OCI-LY1 (cell line): ENCODE measurements at regions not wholly inside any gene's neighbourhood (a gene's known extent, or its start where the extent isn't known, plus 50 kb on each side); places are given as distances from the start of the nearest gene placed in this dataset.

Source experiments
- H2AFZ ChIP-seq: fragments of 200-600 bp; sonication (generic), shearing (Covaris generic); 2 replicates; pipeline ENCODE4 v1.6.0; 2014; ENCODE audit warnings: antibody characterized with exemption, mild to moderate bottlenecking, low read length
- H3F3A ChIP-seq: fragments of 200-600 bp; sonication (generic), shearing (Covaris generic); 2 replicates; pipeline ENCODE4 v1.6.0; 2014; ENCODE audit warnings: mild to moderate bottlenecking, antibody characterized with exemption, low read length, moderate library complexity; ENCODE audit not compliant: insufficient read depth
- H3K27ac ChIP-seq: fragments of 200-600 bp; sonication (generic); 2 replicates; pipeline ENCODE4 v1.5.1; 2014; ENCODE audit warnings: low read length, mixed run types, mild to moderate bottlenecking, low read depth; ENCODE audit not compliant: poor library complexity, severe bottlenecking
- H3K27me3 ChIP-seq: fragments of 200-600 bp; sonication (generic); 2 replicates; pipeline ENCODE4 v1.6.0; 2014; ENCODE audit warnings: antibody characterized with exemption, mild to moderate bottlenecking, low read length, moderate library complexity; ENCODE audit not compliant: insufficient read depth
- H3K36me3 ChIP-seq: fragments of 200-600 bp; sonication (generic); 2 replicates; pipeline ENCODE4 v1.6.1; 2014; ENCODE audit warnings: mild to moderate bottlenecking, antibody characterized with exemption, low read length, moderate library complexity, mixed read lengths; ENCODE audit not compliant: insufficient read depth
- H3K4me1 ChIP-seq: fragments of 200-600 bp; sonication (generic); 2 replicates; pipeline ENCODE4 v1.5.1; 2014; ENCODE audit warnings: mild to moderate bottlenecking, low read length, moderate library complexity; ENCODE audit not compliant: insufficient read depth, severe bottlenecking
- H3K4me2 ChIP-seq: fragments of 200-600 bp; sonication (generic), shearing (Covaris generic); 2 replicates; pipeline ENCODE4 v1.6.1; 2014; ENCODE audit warnings: low read length
- H3K4me3 ChIP-seq: fragments of 200-600 bp; sonication (generic); 2 replicates; pipeline ENCODE4 v1.5.1; 2014; ENCODE audit warnings: low read length, low read depth, mild to moderate bottlenecking, mixed read lengths; ENCODE audit not compliant: poor library complexity, severe bottlenecking
- H3K79me2 ChIP-seq: fragments of 200-600 bp; shearing (Covaris generic); 2 replicates; pipeline ENCODE4 v1.6.1; 2016; ENCODE audit warnings: mixed run types, low read length, mixed read lengths; ENCODE audit not compliant: insufficient read depth
- H3K9ac ChIP-seq: fragments of 200-600 bp; sonication (generic), shearing (Covaris generic); 2 replicates; pipeline ENCODE4 v1.6.1; 2014; ENCODE audit warnings: mild to moderate bottlenecking, low read length, mixed read lengths
- H3K9me2 ChIP-seq: fragments of 200-600 bp; sonication (generic), shearing (Covaris generic); 2 replicates; pipeline ENCODE4 v1.6.1; 2014; ENCODE audit warnings: low read depth, mild to moderate bottlenecking, low read length, mixed read lengths
- H3K9me3 ChIP-seq: fragments of 200-600 bp; shearing (Covaris generic); 2 replicates; pipeline ENCODE4 v1.6.1; 2014; ENCODE audit warnings: low read length, mixed read lengths
- H4K20me1 ChIP-seq: fragments of 200-600 bp; sonication (generic), shearing (Covaris generic); 2 replicates; pipeline ENCODE4 v1.6.0; 2016; ENCODE audit warnings: mild to moderate bottlenecking, low read length; ENCODE audit not compliant: insufficient read depth
- CTCF ChIP-seq: fragments of 200-600 bp; sonication (generic), shearing (Covaris generic); IDR thresholded peaks from 2 replicates; pipeline ENCODE4 v1.5.1; 2017; ENCODE audit warnings: mild to moderate bottlenecking, antibody characterized with exemption, low read length, moderate library complexity, mixed read lengths
- EZH2 ChIP-seq: fragments of 200-600 bp; sonication (generic), shearing (Covaris generic); IDR thresholded peaks from 2 replicates; pipeline ENCODE4 v1.8.0; 2017; ENCODE audit warnings: borderline replicate concordance, mixed run types, mild to moderate bottlenecking, antibody characterized with exemption, low read length, moderate library complexity, mixed read lengths

GRCh38 chr18:73626859-73627258 is 520.8 kb downstream of the FBXO15 start:
- no peak overlapping the region for H3K9ac ChIP-seq
- no peaks in the 10 kb centered on the region for H3K27me3 ChIP-seq
- no peaks in the 10 kb centered on the region for H3K79me2 ChIP-seq
- H4K20me1 ChIP-seq, result no peaks in the 10 kb centered on the region
- H3K4me2 ChIP-seq, result no peak overlapping the region
- no peaks in the 10 kb centered on the region for H3F3A ChIP-seq
- H3K36me3 ChIP-seq, result no peaks in the 10 kb centered on the region
- no peak overlapping the region for H3K4me3 ChIP-seq
- no peaks in the 10 kb centered on the region for H3K9me3 ChIP-seq
- no peak for TF ChIP-seq CTCF
- no peaks in the 10 kb centered on the region for H3K9me2 ChIP-seq
- H3K4me1 ChIP-seq, result no peaks in the 10 kb centered on the region
- H2AFZ ChIP-seq, result no peak overlapping the region
- H3K27ac ChIP-seq, result no peak overlapping the region

- no peak for TF ChIP-seq CTCF
- TF ChIP-seq EZH2, result no peak
- no peaks in the 10 kb centered on the region for H4K20me1 ChIP-seq
- no peak overlapping the region for H3K4me2 ChIP-seq
- no peaks in the 10 kb centered on the region for H3K9me2 ChIP-seq
- H3K27ac ChIP-seq, result no peak overlapping the region
- H3K4me1 ChIP-seq, result no peaks in the 10 kb centered on the region
- H3K27me3 ChIP-seq, result no peaks in the 10 kb centered on the region
- H2AFZ ChIP-seq, result no peak overlapping the region
- no peak overlapping the region for H3K9ac ChIP-seq
- H3K4me3 ChIP-seq, result no peak overlapping the region
- no peaks in the 10 kb centered on the region for H3K9me3 ChIP-seq
- H3F3A ChIP-seq, result no peaks in the 10 kb centered on the region
- no peaks in the 10 kb centered on the region for H3K36me3 ChIP-seq
- no peaks in the 10 kb centered on the region for H3K79me2 ChIP-seq
These were observed 521.4 kb downstream of the FBXO15 start for GRCh38 chr18:73626221-73626620.

- H3K9me3 ChIP-seq, result no peaks in the 10 kb centered on the region
- no peak for TF ChIP-seq EZH2
- no peak for TF ChIP-seq CTCF
- no peaks in the 10 kb centered on the region for H3K9me2 ChIP-seq
These were observed 526.5 kb downstream of the FBXO15 start for GRCh38 chr18:73621091-73621490.

More at GRCh38 chr18:73621091-73621490, 526.5 kb downstream of the FBXO15 start:
- Histone ChIP-seq H3F3A (no peaks in the 10 kb centered on the region), H2AFZ (no peak overlapping the region), H4K20me1 (no peaks in the 10 kb centered on the region), H3K4me1 (no peaks in the 10 kb centered on the region), H3K79me2 (no peaks in the 10 kb centered on the region), H3K9ac (no peak overlapping the region), H3K27me3 (no peaks in the 10 kb centered on the region), H3K36me3 (no peaks in the 10 kb centered on the region), H3K27ac (no peak overlapping the region), H3K4me2 (no peak overlapping the region), H3K4me3 (no peak overlapping the region)
